Fibroblast of lung (primary cell): ENCODE measurements at regions not wholly inside any gene's neighbourhood (a gene's known extent, or its start where the extent isn't known, plus 50 kb on each side); places are given as distances from the start of the nearest gene placed in this dataset.

ENCODE experiments used
- EZH2 ChIP-seq: IDR thresholded peaks from 2 replicates; pipeline ENCODE4 v1.5.1; 2012; ENCODE audit warnings: low read length, control low read depth, mild to moderate bottlenecking; ENCODE audit errors: missing control alignments
- TF ChIP-seq, protein P1 (sequence below), 2 donors: IDR thresholded peaks in 1 of 2; conservative IDR thresholded peaks in 1 of 2; 1 replicate in 1 of 2; 2 replicates in 1 of 2; pipeline ENCODE4 v1.5.1; 2011 to 2012; ENCODE audit warnings: low read length in 2 of 2, control low read depth in 1 of 2, inconsistent platforms in 1 of 2, low read depth in 1 of 2, mild to moderate bottlenecking in 1 of 2

DNA sequence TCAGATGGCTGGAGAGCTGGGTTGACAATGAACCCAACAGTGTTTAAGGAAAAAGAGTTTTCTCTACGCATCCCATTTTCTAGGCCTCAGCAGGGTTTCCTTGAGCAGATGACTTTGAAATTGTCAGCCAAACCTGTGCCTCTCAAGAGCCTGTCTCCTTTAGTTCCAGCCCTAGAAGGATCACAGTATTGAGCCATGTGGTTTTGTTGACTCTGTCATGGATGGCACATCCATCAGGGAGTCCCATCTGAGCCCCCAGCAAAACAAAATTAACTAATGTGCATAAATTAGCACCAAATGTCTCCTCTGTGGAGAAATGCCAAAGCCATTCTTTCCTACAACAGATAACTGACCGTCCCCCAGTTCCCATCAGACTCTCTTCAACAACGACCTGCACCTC lies 103.8 kb upstream of the BLID start:
- TF ChIP-seq, protein P1, sequence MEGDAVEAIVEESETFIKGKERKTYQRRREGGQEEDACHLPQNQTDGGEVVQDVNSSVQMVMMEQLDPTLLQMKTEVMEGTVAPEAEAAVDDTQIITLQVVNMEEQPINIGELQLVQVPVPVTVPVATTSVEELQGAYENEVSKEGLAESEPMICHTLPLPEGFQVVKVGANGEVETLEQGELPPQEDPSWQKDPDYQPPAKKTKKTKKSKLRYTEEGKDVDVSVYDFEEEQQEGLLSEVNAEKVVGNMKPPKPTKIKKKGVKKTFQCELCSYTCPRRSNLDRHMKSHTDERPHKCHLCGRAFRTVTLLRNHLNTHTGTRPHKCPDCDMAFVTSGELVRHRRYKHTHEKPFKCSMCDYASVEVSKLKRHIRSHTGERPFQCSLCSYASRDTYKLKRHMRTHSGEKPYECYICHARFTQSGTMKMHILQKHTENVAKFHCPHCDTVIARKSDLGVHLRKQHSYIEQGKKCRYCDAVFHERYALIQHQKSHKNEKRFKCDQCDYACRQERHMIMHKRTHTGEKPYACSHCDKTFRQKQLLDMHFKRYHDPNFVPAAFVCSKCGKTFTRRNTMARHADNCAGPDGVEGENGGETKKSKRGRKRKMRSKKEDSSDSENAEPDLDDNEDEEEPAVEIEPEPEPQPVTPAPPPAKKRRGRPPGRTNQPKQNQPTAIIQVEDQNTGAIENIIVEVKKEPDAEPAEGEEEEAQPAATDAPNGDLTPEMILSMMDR (conservative IDR thresholded peaks at IDR 0.05 in 1 of 2, IDR thresholded peaks at IDR 0.05 in 1 of 2; ENCODE audit: low read depth in 1 of 2, low read length in 2 of 2) = no peak
- no peak for TF ChIP-seq EZH2
